ENCODE measurements at regions not wholly inside any gene's neighbourhood (a gene's known extent, or its start where the extent isn't known, plus 50 kb on each side); places are given as distances from the start of the nearest gene placed in this dataset.
A peak's percentile ranks its signal among the peaks of the same experiment; 100 is the strongest.

GRCh38 chr2:238963161-238963970 is 115.5 kb downstream of the TWIST2 start:
- no peak for DNase-seq (ENCODE audit: extremely low read depth, low read depth)

GRCh38 chr2:238963971-238964328 is 116.1 kb downstream of the TWIST2 start:
- DNase-seq (ENCODE audit: extremely low read depth, low read depth) = no peak

- DNase-seq (ENCODE audit: extremely low read depth, low read depth) = no peak
These were observed 116.7 kb downstream of the TWIST2 start for GRCh38 chr2:238964544-238965067.

- no peak for DNase-seq (ENCODE audit: extremely low read depth, low read depth)
These were observed 117.6 kb downstream of the TWIST2 start for GRCh38 chr2:238965371-238966071.

GRCh38 chr2:238966072-238966937 is 118.4 kb downstream of the TWIST2 start:
- DNase-seq (ENCODE audit: extremely low read depth, low read depth) = no peak

- DNase-seq (ENCODE audit: extremely low read depth, low read depth) = no peak
These were observed 119.4 kb downstream of the TWIST2 start for GRCh38 chr2:238967031-238967977.

- DNase-seq (ENCODE audit: extremely low read depth, low read depth) = no peak
These were observed 120.1 kb downstream of the TWIST2 start for GRCh38 chr2:238967978-238968360.

GRCh38 chr2:238968616-238969384 is 120.9 kb downstream of the TWIST2 start:
- no peak for DNase-seq (ENCODE audit: extremely low read depth, low read depth)

GRCh38 chr2:238969857-238970256 is 122.0 kb downstream of the TWIST2 start:
- DNase-seq (ENCODE audit: extremely low read depth, low read depth) = no peak

GRCh38 chr2:238970553-238971081 is 122.7 kb downstream of the TWIST2 start:
- peak; percentile 63 for DNase-seq (ENCODE audit: extremely low read depth, low read depth)

GRCh38 chr2:238971318-238972145 is 123.6 kb downstream of the TWIST2 start:
- no peak for DNase-seq (ENCODE audit: extremely low read depth, low read depth)

GRCh38 chr2:238972146-238972445 is 124.2 kb downstream of the TWIST2 start:
- DNase-seq (ENCODE audit: extremely low read depth, low read depth) = no peak

- DNase-seq (ENCODE audit: extremely low read depth, low read depth) = no peak
These were observed 125.3 kb downstream of the TWIST2 start for GRCh38 chr2:238973038-238973739.

GRCh38 chr2:238974081-238974480 is 126.2 kb downstream of the TWIST2 start:
- no peak for DNase-seq (ENCODE audit: extremely low read depth, low read depth)

- peak; percentile 64 for DNase-seq (ENCODE audit: extremely low read depth, low read depth)
These were observed 126.7 kb downstream of the TWIST2 start for GRCh38 chr2:238974501-238975166.

- no peak for DNase-seq (ENCODE audit: extremely low read depth, low read depth)
These were observed 127.5 kb downstream of the TWIST2 start for GRCh38 chr2:238975408-238975807.

GRCh38 chr2:238978497-238978896 is 130.6 kb downstream of the TWIST2 start:
- peak; percentile 69 for DNase-seq (ENCODE audit: extremely low read depth, low read depth)
